ENCODE measurements at regions not wholly inside any gene's neighbourhood (a gene's known extent, or its start where the extent isn't known, plus 50 kb on each side); places are given as distances from the start of the nearest gene placed in this dataset.

DNA sequence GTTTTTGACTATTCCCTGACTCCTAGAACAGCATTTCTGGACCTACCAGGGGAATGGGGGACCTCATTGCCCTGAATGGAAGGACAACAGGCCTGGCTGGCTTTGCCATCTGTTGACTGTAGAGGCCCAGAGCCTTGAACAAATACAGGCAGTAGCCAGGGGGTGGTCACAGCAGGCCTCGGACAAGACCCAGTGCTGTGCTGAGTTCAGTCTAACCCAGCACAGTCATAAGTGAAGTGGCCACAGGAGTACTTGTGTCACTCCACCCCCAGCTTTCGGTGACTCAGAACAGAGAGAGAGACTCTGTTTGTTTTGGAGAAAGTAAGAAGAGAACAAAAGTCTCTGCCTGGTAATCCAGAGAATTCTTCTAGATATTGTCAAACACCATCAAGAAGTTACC, 310.0 kb downstream of the PRR32 start:
- TF ChIP-seq, protein P1, sequence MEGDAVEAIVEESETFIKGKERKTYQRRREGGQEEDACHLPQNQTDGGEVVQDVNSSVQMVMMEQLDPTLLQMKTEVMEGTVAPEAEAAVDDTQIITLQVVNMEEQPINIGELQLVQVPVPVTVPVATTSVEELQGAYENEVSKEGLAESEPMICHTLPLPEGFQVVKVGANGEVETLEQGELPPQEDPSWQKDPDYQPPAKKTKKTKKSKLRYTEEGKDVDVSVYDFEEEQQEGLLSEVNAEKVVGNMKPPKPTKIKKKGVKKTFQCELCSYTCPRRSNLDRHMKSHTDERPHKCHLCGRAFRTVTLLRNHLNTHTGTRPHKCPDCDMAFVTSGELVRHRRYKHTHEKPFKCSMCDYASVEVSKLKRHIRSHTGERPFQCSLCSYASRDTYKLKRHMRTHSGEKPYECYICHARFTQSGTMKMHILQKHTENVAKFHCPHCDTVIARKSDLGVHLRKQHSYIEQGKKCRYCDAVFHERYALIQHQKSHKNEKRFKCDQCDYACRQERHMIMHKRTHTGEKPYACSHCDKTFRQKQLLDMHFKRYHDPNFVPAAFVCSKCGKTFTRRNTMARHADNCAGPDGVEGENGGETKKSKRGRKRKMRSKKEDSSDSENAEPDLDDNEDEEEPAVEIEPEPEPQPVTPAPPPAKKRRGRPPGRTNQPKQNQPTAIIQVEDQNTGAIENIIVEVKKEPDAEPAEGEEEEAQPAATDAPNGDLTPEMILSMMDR (IDR thresholded peaks at IDR 0.05): no peak
- TF ChIP-seq POLR2A (IDR thresholded peaks at IDR 0.05): no peak
